HG03457 (cell line): ENCODE measurements at regions not wholly inside any gene's neighbourhood (a gene's known extent, or its start where the extent isn't known, plus 50 kb on each side); places are given as distances from the start of the nearest gene placed in this dataset.
"Not testable (repeated sequence)": the region's sequence is repeated elsewhere in the genome, so short reads cannot be mapped to it uniquely, and the experiment has no call there.

Source experiments
- ATAC-seq: cut with Tn5 transposase; IDR thresholded peaks from one replicate; pipeline ENCODE4 v1.9.1; 2021; ENCODE audit warnings: moderate number of reproducible peaks; ENCODE audit not compliant: unreplicated experiment

DNA sequence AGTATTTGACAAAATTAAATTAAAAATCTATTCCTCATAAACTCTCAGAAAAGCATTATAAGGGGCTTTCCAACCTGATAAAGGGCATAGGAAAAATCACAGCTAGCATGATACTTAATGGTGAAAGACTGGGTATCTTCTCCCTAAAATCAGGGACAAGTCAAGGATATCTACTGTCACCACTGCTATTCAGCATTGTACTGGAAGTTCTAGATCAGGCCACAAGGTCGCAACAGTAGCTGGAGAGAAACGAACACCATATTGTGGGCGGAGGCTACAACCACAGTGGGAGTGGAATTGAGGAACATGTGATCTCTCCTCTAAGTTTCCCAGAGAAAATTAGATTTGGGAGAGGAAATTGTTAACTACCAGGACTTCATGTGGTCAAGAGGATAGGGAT is 70.0 kb upstream of the NAMPT start:
- ATAC-seq = no peak

DNA sequence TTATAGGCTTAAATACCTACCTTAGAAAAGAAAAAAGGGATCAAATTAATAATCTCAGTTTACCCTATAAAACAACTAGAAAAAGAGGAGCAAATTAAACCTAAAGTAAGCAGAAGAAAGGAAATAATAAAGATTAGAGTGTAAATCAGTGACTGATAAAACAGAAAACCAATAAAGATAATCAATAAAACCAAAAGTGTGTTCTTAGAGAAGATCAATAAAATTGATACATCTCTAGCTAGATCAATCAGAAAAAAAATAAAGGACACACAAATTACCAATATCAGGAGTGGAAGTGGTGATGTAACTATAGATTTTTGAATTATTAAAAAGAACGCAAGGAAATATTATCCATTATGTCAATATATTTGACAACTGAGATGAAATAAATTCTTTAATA is 69.2 kb upstream of the NAMPT start:
- no peak for ATAC-seq

DNA sequence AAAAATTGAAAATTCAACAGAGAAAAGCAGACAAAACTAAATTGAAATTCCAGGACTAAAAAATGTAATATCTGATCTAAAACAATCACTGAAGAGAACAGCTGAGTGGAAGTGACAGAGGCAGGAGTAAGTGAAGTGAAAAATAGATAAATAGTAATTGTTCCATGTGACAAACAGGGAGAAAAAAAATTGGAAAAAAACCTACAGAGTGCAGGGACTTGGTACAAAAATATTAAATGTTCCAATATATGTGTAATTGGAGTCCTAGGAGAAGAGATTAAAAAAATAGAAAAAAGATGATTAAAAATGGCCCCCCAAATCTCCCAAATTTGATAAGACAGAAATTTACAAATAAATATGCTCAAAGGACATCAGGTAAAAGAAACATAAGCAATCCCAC is 63.4 kb upstream of the NAMPT start:
- ATAC-seq = no peak

DNA sequence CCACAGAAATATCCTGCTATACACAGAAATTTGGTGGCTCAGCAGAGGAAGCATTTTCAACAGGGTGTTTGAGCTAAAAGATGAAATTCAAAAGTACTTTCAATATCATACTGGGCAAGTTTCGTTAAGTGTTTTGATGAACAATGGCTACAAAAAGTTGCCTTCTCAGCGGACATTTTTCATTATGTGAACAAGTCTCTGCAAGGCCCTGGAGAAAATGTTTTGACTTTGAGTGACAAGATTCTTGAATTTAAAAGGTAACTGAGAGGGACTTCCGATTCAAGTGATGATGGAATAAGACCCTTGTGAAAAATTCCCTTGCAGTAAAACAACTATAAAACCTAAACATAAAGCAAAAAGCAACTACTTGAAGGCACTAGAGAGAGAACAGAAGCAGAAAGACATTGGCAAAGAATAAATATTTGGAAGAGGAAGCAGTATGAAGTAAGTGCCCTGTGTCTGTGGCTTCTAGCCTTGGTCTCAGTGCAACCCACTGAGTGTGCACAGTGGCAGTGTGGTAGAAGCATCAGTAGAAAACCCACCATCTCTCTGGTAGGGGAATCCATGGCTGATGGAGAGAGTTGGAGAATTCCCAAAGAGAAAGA is 62.5 kb upstream of the NAMPT start:
- ATAC-seq = peak; percentile 3

DNA sequence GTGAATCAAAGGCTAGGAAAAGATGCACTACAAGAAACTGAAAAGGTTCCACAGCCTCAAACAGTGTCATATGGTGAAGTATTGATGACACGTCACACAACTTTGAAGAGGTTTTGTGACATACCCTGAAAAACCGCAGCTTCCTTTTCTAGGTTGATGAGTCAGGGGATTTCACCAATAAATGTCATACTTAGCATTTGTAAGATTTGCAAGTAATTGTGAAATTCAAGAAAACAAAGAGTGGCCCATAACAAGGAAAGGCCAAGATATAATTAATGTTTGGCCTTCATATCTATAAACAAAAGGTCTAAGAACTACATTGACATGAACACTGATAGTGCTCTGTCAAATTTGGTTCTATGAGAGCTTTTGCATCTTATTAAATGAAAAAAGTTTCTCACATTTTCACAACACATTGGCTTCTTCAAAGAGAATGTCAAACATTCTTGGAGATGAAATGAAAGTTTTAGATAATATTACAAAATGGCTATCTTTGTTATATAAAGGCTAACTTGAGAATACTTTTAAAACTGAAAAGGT is 62.0 kb upstream of the NAMPT start:
- ATAC-seq = peak; percentile 90

DNA sequence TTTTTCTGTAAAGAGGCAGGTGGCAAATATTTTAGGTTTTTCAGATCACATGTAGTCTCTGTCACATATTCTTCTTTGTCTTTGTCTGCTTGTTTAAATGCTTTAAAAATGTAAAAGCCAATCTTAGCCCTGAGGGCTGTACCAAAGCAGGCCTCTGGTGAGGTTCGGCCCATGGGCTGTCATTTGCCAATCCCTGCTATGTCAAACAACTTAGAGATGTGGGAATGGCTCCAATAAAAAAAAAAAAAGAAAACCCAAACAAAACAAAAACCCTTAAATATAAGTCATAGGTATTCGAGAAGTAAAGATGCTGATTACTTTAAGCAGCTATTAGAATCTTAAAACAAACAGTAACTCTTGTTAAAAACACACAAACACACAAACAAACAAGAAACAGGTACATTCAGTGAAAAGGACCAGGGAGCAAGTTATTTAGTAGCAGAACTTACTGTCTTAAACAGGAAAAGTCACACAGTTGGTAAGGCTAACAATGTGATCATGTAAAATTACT is 61.4 kb upstream of the NAMPT start:
- ATAC-seq = no peak

DNA sequence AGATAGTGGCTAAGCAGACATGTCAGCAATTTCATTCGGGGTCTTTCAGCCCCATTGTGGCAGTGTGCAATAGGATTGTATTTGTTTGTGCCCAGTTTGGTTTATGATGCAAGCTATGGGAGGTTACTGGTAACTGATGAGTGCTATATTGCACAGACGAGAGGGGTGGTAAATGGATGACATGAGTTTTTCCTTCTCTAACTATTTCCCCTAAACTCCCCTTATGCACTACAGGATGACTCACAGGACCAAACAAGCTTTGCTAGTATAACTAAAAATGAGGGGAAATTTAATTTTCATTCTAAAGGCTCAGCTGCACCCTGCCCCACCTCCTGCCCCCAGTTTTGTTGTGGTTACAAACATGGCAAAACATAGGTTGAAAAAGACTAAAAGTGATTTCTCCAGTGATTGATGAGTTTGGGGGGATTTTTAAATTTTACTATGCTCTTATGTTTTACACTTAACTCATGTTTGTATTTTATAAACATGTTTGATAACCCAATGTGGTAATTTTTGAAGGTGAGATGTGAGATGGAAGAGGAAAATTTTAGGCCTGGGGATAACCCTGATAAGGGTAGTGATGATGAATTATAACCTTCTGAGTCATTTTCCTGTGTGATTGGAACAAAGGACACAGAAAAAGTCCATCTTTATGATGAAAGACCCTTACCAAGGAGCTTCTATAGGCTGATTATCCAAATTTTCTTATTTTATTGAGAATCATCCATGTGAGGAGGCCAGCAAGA is 60.8 kb upstream of the NAMPT start:
- ATAC-seq = no peak

DNA sequence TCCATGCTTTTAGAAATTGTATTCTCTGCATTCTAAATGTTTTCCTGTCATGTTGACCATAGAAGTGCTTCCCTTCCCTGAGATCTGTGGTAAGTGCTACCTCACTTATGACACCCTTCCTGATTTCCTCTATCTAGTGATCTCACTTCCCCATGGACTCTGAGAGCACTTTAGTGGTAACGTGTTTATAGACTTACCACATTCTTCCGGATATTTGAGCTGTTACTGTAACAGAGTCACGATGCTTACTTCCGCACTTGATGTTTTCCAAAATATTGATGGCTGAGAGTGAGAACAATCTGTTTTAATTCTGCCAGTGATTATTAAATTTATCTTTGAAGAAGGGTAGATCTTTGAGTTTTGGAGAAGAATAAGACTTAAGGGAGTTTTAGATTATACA is 60.1 kb upstream of the NAMPT start:
- ATAC-seq = no peak

DNA sequence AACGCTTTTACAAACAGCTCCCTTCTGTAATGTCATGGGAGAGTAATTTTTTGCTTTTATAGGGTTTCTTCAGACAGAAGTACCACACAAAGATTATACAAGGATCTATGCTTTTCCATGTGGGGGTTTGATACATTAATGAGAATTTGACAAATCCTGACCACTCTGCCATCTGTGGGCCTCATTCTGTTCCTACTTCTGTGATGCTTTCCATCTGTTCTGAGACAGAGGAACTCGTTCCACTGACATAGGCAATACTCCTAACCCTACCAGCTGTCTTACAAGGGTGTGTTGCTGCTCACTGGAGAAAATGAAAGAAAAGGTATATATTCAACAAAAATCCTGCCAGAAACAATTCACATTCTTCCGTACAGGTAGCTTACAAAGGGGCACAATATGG is 59.4 kb upstream of the NAMPT start:
- ATAC-seq = no peak

DNA sequence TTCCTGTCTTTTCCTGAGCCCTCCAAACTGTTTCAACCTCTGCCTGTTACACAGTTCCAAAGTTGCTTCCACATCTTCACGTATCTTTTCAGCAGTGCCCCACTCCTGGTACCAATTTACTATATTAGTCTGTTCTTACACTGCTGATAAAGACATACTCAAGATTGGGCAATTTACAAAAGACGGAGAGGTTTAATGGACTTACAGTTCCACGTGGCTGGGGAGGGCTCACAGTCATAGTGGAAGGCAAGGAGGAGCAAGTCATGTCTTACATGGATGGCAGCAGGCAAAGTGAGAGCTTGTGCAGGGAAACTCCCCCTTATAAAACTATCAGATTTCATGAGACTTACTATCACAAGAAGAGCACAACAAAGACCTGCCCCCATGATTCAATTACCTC is 57.3 kb upstream of the NAMPT start:
- ATAC-seq = not testable (repeated sequence)

DNA sequence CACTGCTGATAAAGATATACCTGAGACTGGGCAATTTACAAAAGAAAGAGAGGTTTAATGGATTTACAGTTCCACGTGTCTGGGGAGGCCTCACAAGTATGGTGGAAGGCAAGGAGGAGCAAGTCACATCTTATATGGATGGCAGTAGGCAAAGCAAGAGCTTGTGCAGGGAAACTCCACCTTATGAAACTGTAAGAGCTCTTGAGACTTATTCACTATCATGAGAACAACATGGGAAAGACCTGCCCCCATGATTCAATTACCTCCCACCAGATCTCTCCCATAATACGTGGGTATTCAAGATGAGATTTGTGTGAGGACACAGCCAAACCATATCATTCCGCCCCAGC is 55.4 kb upstream of the NAMPT start:
- ATAC-seq = not testable (repeated sequence)

DNA sequence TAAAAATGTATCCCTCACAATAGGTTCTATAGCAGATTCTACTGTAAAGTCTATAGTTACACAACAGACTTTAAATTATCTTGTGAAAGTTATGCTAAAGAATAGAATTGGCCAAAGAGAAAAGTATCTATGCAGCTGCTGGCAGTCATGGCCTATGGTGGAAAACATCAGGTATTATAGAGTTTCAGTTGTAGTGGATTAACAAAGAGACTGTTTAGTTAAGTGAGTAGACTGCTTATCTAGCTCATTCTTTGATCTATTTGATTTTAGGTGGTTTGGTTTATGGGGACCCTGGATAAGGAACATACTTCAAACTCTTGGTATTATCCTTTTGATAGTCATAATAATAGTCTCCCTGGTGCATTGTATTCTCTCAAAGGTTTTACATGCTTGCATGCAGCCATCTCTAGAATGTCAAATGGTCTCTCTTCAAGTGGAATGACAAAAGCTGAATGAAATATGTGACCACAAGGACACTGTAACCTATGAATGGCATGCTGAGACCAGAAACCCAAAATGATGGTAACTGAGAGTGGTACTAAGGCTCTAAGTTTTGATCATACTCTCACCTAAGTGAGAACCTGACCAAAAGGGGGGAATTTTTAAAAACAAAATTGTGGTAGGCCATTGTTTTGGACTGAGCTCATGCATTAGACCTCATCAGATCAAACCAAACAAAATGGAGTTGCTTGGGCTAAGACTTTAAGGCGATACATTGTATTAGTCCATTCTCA is 54.9 kb upstream of the NAMPT start:
- no peak for ATAC-seq

DNA sequence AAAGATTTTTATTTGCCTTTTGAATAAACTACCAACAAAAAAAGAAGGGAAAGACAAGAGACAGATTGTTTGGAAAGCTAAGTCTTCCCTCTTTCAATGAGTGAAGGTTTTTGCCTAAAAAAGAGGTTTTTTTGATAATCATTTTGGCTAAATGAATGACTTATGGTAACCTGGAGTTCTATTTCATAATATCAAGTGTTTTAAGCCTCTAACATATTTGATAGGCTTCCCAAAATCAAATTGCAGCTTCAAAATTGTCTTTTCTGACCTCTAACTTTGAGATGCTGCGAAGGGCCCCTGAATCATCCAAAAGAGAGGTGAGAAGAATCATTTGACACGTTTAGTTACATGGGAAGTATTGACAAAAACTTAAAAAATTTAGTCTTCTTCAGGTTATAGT is 53.0 kb upstream of the NAMPT start:
- ATAC-seq = no peak

DNA sequence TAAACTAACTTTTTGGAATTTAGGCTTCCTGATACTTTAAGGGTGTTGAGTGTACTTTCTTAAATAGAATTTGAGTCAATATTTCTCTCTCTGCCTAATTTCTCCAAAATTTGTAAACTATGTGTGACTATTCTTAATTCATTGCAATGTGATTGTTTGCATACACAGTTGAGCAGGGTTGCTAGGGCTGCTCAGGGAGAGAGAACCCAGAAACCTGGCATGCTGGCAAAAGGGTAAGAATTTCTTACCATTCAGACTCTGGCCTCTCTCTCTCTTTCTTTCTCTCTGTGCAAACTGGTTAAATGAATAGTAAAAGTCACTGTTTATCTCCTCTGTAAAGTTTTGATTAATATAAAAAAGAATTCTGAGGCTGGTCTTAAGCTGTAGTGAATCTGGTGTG is 51.0 kb upstream of the NAMPT start:
- no peak for ATAC-seq
